H1 (cell line): ENCODE measurements at regions not wholly inside any gene's neighbourhood (a gene's known extent, or its start where the extent isn't known, plus 50 kb on each side); places are given as distances from the start of the nearest gene placed in this dataset.

Experiments used
- CTCF ChIA-PET: fragments of 300-600 bp; sonication (Branson Sonifier 250); formaldehyde crosslinking; loops from one replicate; lab custom pipeline; 2021; ENCODE audit not compliant: partially characterized antibody; lab: Charles Lee
- POLR2A ChIA-PET: fragments of 300-600 bp; sonication (Branson Sonifier 250); formaldehyde crosslinking; loops from one replicate; lab custom pipeline; 2021; ENCODE audit warnings: inconsistent platforms; ENCODE audit not compliant: partially characterized antibody; lab: Charles Lee
- DNase-seq, 2 experiments: peaks; one replicate each; pipeline versions ENCODE4 v3.0.0 to v3.0.0-alpha.2; 2010 to 2022; ENCODE audit warnings: low spot score in 2 of 2, low read depth in 1 of 2, mixed read lengths in 1 of 2
- FAIRE-seq: peaks from 2 replicates; lab custom pipeline; 2011; peaks lifted over from hg19 to GRCh38; lab: Jason Lieb, UNC
- H2AFZ ChIP-seq: 2 replicates; pipeline ENCODE4 v1.8.1; 2012; ENCODE audit warnings: low read length, inconsistent platforms
- H2AK5ac ChIP-seq: 2 replicates; pipeline ENCODE4 v1.6.1; 2013; ENCODE audit warnings: low read depth, low read length
- H2BK120ac ChIP-seq: replicated peaks from 2 replicates; pipeline ENCODE3; 2013; ENCODE audit warnings: low read depth, low read length, inconsistent platforms
- H2BK12ac ChIP-seq: 2 replicates; pipeline ENCODE4 v1.6.1; 2013; ENCODE audit warnings: low read depth, low read length
- H2BK15ac ChIP-seq: 2 replicates; pipeline ENCODE4 v1.6.1; 2013; ENCODE audit warnings: low read length
- H2BK20ac ChIP-seq: 2 replicates; pipeline ENCODE4 v1.6.1; 2013; ENCODE audit warnings: low read length
- H2BK5ac ChIP-seq: 2 replicates; pipeline ENCODE4 v1.6.1; 2013; ENCODE audit warnings: low read depth, low read length
- H3K14ac ChIP-seq: 2 replicates; pipeline ENCODE4 v1.6.1; 2013; ENCODE audit warnings: inconsistent platforms; ENCODE audit not compliant: insufficient read length
- H3K18ac ChIP-seq: 2 replicates; pipeline ENCODE4 v1.6.1; 2013; ENCODE audit warnings: low read length; ENCODE audit errors: extremely low read depth
- H3K23ac ChIP-seq: 2 replicates; pipeline ENCODE4 v1.6.1; 2013; ENCODE audit warnings: inconsistent platforms; ENCODE audit not compliant: insufficient read length
- H3K23me2 ChIP-seq: 2 replicates; pipeline ENCODE4 v1.6.1; 2013; ENCODE audit warnings: low read depth, low read length
- H3K27ac ChIP-seq: 2 replicates; pipeline ENCODE4 v1.6.1; 2011; ENCODE audit warnings: low read depth, low read length, inconsistent platforms
- H3K27me3 ChIP-seq, 4 experiments: replicated peaks in 1 of 4; 1 replicate in 1 of 4; 2 replicates in 3 of 4; pipeline versions ENCODE4 v1.6.1 to v1.8.1; 2011 to 2013; ENCODE audit warnings: low read length in 3 of 4, mild to moderate bottlenecking in 3 of 4, inconsistent platforms in 2 of 4, mixed read lengths in 2 of 4, moderate library complexity in 1 of 4; ENCODE audit not compliant: control insufficient read depth in 3 of 4, insufficient read depth in 3 of 4; ENCODE audit errors: extremely low read depth in 1 of 4
- H3K36me3 ChIP-seq, 4 experiments: 2 replicates each; pipeline versions ENCODE4 v1.6.1 to v1.8.1; 2011 to 2013; ENCODE audit warnings: mild to moderate bottlenecking in 4 of 4, low read length in 3 of 4, moderate library complexity in 2 of 4, control low read depth in 1 of 4, inconsistent platforms in 1 of 4; ENCODE audit not compliant: insufficient read depth in 4 of 4, control insufficient read depth in 2 of 4
- H3K4ac ChIP-seq: replicated peaks from 2 replicates; pipeline ENCODE3; 2013; ENCODE audit warnings: low read length, low read depth, mixed read lengths, inconsistent platforms; ENCODE audit not compliant: insufficient read length
- H3K4me1 ChIP-seq, 4 experiments: replicated peaks in 1 of 4; 1 replicate in 1 of 4; 2 replicates in 3 of 4; pipeline versions ENCODE4 v1.6.1 to v1.8.1; 2011 to 2013; ENCODE audit warnings: low read length in 3 of 4, inconsistent platforms in 2 of 4, mixed read lengths in 1 of 4; ENCODE audit not compliant: insufficient read depth in 4 of 4, control insufficient read depth in 3 of 4
- H3K4me2 ChIP-seq, 2 experiments: 2 replicates each; pipeline versions ENCODE4 v1.6.1 to v1.8.1; 2011 to 2013; ENCODE audit warnings: low read depth in 2 of 2, low read length in 2 of 2, control low read depth in 1 of 2, inconsistent platforms in 1 of 2, mild to moderate bottlenecking in 1 of 2; ENCODE audit not compliant: insufficient read depth in 1 of 2
- H3K4me3 ChIP-seq, 4 experiments: fragments of 200-600, 300-600 bp in 1 of 4; sonication (generic), shearing (Covaris generic), sonication (Bioruptor Twin) in 1 of 4; 2 replicates each; pipeline versions ENCODE4 v1.5.1 to v1.8.1; 2011 to 2016; ENCODE audit warnings: low read length in 4 of 4, low read depth in 3 of 4, control low read depth in 2 of 4, inconsistent platforms in 2 of 4, mild to moderate bottlenecking in 2 of 4, mixed read lengths in 1 of 4, moderate library complexity in 1 of 4; ENCODE audit not compliant: insufficient read depth in 2 of 4; ENCODE audit errors: extremely low read depth in 1 of 4
- H3K56ac ChIP-seq: replicated peaks from 2 replicates; pipeline ENCODE3; 2013; ENCODE audit warnings: low read depth, mild to moderate bottlenecking, mixed read lengths, low read length, inconsistent platforms; ENCODE audit not compliant: insufficient read length
- H3K79me1 ChIP-seq: 2 replicates; pipeline ENCODE4 v1.6.1; 2013; ENCODE audit warnings: low read depth, low read length, control low read depth
- H3K79me2 ChIP-seq, 2 experiments: 2 replicates each; pipeline versions ENCODE4 v1.6.1 to v1.8.1; 2012 to 2013; ENCODE audit warnings: low read length in 2 of 2, mild to moderate bottlenecking in 2 of 2, inconsistent platforms in 1 of 2; ENCODE audit not compliant: insufficient read depth in 2 of 2, control insufficient read depth in 1 of 2
- H3K9ac ChIP-seq, 4 experiments: replicated peaks in 1 of 4; 1 replicate in 1 of 4; 2 replicates in 3 of 4; pipeline versions ENCODE4 v1.6.1 to v1.8.1; 2011 to 2013; ENCODE audit warnings: low read depth in 3 of 4, low read length in 3 of 4, control low read depth in 2 of 4, mild to moderate bottlenecking in 2 of 4, moderate library complexity in 2 of 4, inconsistent platforms in 1 of 4; ENCODE audit errors: extremely low read depth in 1 of 4
- H3K9me3 ChIP-seq, 2 experiments: 2 replicates each; pipeline versions ENCODE4 v1.6.1 to v1.8.1; 2012 to 2013; ENCODE audit warnings: mild to moderate bottlenecking in 2 of 2, moderate library complexity in 2 of 2, control low read depth in 1 of 2, inconsistent platforms in 1 of 2, low read depth in 1 of 2, low read length in 1 of 2, mixed read lengths in 1 of 2; ENCODE audit not compliant: insufficient read depth in 2 of 2
- H4K20me1 ChIP-seq, 2 experiments: replicated peaks in 1 of 2; 2 replicates each; pipeline versions ENCODE3 to v1.8.1; 2011 to 2013; ENCODE audit warnings: inconsistent platforms in 2 of 2, low read length in 2 of 2, mild to moderate bottlenecking in 1 of 2; ENCODE audit not compliant: insufficient read depth in 2 of 2, control insufficient read depth in 1 of 2
- H4K5ac ChIP-seq: 2 replicates; pipeline ENCODE4 v1.6.1; 2013; ENCODE audit warnings: low read length, low read depth, mixed read lengths, inconsistent platforms; ENCODE audit not compliant: insufficient read length
- H4K8ac ChIP-seq: 2 replicates; pipeline ENCODE4 v1.8.0; 2013; ENCODE audit warnings: mild to moderate bottlenecking, moderate library complexity, low read length, inconsistent platforms; ENCODE audit not compliant: insufficient read depth; ENCODE audit errors: extremely low read depth
- H4K91ac ChIP-seq: replicated peaks from 2 replicates; pipeline ENCODE3; 2013; ENCODE audit warnings: low read length, mixed read lengths, inconsistent platforms; ENCODE audit not compliant: insufficient read length
- CEBPB ChIP-seq: IDR thresholded peaks from 2 replicates; pipeline ENCODE4 v1.6.1; 2012; ENCODE audit warnings: low read depth, low read length
- CHD1 ChIP-seq: IDR thresholded peaks from 2 replicates; pipeline ENCODE4 v1.6.1; 2012; ENCODE audit warnings: low read depth, low read length, improper control_type of control experiment
- EZH2 ChIP-seq: fragments of 200-600 bp; sonication (generic); IDR thresholded peaks from 2 replicates; pipeline ENCODE4 v1.7.1; 2012; ENCODE audit warnings: low read depth, mild to moderate bottlenecking, moderate library complexity, low read length, inconsistent platforms; ENCODE audit not compliant: severe bottlenecking
- JUND ChIP-seq: IDR thresholded peaks from 2 replicates; pipeline ENCODE4 v1.6.1; 2011; ENCODE audit warnings: mild to moderate bottlenecking, improper control_type of control experiment, low read length
- SIN3A ChIP-seq, 2 experiments: IDR thresholded peaks in 1 of 2; conservative IDR thresholded peaks in 1 of 2; 2 replicates each; pipeline ENCODE4 v1.6.1; 2011 to 2012; ENCODE audit warnings: low read length in 2 of 2, improper control_type of control experiment in 1 of 2, low read depth in 1 of 2, mild to moderate bottlenecking in 1 of 2
- WGBS, 2 experiments: shearing (Covaris generic) in 1 of 2; methylation state at CpG; one replicate each; pipeline versions ENCODE4 v1.1.6 to v1.1.7; 2013 to 2015; ENCODE audit warnings: low lambda C conversion rate in 2 of 2, mixed read lengths in 2 of 2, inconsistent platforms in 1 of 2, low coverage in 1 of 2, missing lambda C conversion rate in 1 of 2; ENCODE audit not compliant: insufficient replicate concordance in 2 of 2, insufficient coverage in 1 of 2, insufficient read length in 1 of 2; ENCODE audit errors: extremely low coverage in 1 of 2, missing lambda C conversion rate in 1 of 2; 5-methylcytosine and 5-hydroxymethylcytosine counted together
- TF ChIP-seq, protein P1 (sequence below), 3 experiments: IDR thresholded peaks; 1 replicate in 2 of 3; 2 replicates in 1 of 3; pipeline versions ENCODE4 v1.5.1 to v1.6.1; 2011; ENCODE audit warnings: low read length in 3 of 3, mild to moderate bottlenecking in 3 of 3, inconsistent platforms in 2 of 3, low read depth in 1 of 3, moderate library complexity in 1 of 3; ENCODE audit not compliant: insufficient read depth in 1 of 3; ENCODE audit errors: control extremely low read depth in 1 of 3

- Histone ChIP-seq H4K91ac (no peak overlapping the region), H2BK120ac (no peak overlapping the region), H2AK5ac (no peak overlapping the region), H3K9ac (no peak overlapping the region), H3K14ac (no peak overlapping the region), H3K79me2 (no peaks in the 10 kb centered on the region), H3K4me2 (no peak overlapping the region), H3K4ac (no peak overlapping the region), H3K9me3 (no peaks in the 10 kb centered on the region; a peak in 1 of 4 replicates), H3K27ac (no peak overlapping the region), H2BK20ac (no peak overlapping the region), H2BK12ac (no peak overlapping the region), H3K4me1 (peaks cover 0 to 6% (median 0%) of the 10 kb centered on the region in 4 experiments; a peak in 1 of 7 replicates), H4K8ac (no peak overlapping the region), H3K4me3 (no peak overlapping the region), H3K27me3 (no peaks in the 10 kb centered on the region), H3K56ac (no peak overlapping the region), H3K23ac (no peak overlapping the region), H4K5ac (no peak overlapping the region), H3K18ac (no peak overlapping the region), H2BK5ac (no peak overlapping the region), H3K36me3 (no peaks in the 10 kb centered on the region), H3K79me1 (no peaks in the 10 kb centered on the region), H3K23me2 (peaks cover 6% of the 10 kb centered on the region; the same call in 1 of the 2 replicates), H2BK15ac (no peak overlapping the region), H4K20me1 (peaks cover 0 to 5% of the 10 kb centered on the region in 2 experiments), H2AFZ (no peak overlapping the region)
- ChIA-PET POLR2A (interaction anchor here (0.6 kb wide), 1 partner anchor 580 kb away, joined by 3 read pairs; no protein-coding TSS in a partner anchor), CTCF (no interaction called here)
- DNase-seq (no peak), FAIRE-seq (no peak)
- TF ChIP-seq, protein P1, sequence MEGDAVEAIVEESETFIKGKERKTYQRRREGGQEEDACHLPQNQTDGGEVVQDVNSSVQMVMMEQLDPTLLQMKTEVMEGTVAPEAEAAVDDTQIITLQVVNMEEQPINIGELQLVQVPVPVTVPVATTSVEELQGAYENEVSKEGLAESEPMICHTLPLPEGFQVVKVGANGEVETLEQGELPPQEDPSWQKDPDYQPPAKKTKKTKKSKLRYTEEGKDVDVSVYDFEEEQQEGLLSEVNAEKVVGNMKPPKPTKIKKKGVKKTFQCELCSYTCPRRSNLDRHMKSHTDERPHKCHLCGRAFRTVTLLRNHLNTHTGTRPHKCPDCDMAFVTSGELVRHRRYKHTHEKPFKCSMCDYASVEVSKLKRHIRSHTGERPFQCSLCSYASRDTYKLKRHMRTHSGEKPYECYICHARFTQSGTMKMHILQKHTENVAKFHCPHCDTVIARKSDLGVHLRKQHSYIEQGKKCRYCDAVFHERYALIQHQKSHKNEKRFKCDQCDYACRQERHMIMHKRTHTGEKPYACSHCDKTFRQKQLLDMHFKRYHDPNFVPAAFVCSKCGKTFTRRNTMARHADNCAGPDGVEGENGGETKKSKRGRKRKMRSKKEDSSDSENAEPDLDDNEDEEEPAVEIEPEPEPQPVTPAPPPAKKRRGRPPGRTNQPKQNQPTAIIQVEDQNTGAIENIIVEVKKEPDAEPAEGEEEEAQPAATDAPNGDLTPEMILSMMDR (IDR thresholded peaks at IDR 0.05; ENCODE audit: control extremely low read depth in 1 of 3, insufficient read depth in 1 of 3, low read depth in 1 of 3, low read length in 3 of 3): no peak
- TF ChIP-seq EZH2 (no peak), CEBPB (no peak), CHD1 (no peak), JUND (no peak), SIN3A (conservative IDR thresholded peaks at IDR 0.05 in 1 of 2, IDR thresholded peaks at IDR 0.05 in 1 of 2; ENCODE audit: low read depth in 1 of 2, low read length in 2 of 2) (no peak)
- WGBS, 2 experiments: 87% methylated on average over 13 of the region's 13 CpGs; no CpG with 5 or more reads in 1 of the 2 experiments
Measured at GRCh38 chr18:78240101-78240500, 739.5 kb upstream of the SALL3 start.
